ENCODE measurements at regions not wholly inside any gene's neighbourhood (a gene's known extent, or its start where the extent isn't known, plus 50 kb on each side); places are given as distances from the start of the nearest gene placed in this dataset.

DNA sequence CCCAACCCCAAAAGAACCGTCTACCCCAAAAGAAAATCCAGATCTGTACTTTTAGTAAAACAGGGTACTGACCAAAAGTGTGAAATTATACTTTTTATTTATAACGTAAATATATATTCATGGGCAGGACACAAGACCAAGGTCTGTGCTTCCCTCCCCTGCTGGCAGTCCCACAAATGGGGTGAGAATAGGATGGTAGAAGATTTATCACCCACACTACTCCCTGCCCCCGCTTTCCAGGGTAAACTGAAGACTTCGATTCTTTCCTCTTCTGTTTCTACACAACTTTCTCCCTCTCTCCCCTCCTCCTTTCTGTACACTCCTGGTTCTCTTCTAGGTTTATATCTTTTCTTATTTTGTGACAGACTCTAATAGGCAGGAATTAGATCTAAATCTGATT is 79.7 kb downstream of the MDH1 start:
- 73% methylated on average over 4 of the region's 4 CpGs for WGBS, 2 donors
- DNase-seq, result no peak
- TF ChIP-seq, protein P1, sequence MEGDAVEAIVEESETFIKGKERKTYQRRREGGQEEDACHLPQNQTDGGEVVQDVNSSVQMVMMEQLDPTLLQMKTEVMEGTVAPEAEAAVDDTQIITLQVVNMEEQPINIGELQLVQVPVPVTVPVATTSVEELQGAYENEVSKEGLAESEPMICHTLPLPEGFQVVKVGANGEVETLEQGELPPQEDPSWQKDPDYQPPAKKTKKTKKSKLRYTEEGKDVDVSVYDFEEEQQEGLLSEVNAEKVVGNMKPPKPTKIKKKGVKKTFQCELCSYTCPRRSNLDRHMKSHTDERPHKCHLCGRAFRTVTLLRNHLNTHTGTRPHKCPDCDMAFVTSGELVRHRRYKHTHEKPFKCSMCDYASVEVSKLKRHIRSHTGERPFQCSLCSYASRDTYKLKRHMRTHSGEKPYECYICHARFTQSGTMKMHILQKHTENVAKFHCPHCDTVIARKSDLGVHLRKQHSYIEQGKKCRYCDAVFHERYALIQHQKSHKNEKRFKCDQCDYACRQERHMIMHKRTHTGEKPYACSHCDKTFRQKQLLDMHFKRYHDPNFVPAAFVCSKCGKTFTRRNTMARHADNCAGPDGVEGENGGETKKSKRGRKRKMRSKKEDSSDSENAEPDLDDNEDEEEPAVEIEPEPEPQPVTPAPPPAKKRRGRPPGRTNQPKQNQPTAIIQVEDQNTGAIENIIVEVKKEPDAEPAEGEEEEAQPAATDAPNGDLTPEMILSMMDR (IDR thresholded peaks at IDR 0.05), result no peak
- TF ChIP-seq POLR2A (IDR thresholded peaks at IDR 0.05), result no peak
- H3K4me1 ChIP-seq, result no peaks in the 10 kb centered on the region
- no peaks in the 10 kb centered on the region for H3K27me3 ChIP-seq
- no peaks in the 10 kb centered on the region for H3K9me3 ChIP-seq
- no peak overlapping the region for H3K4me3 ChIP-seq (replicated peaks in 1 of 3)
- H3K27ac ChIP-seq, result no peak overlapping the region
- no peaks in the 10 kb centered on the region for H3K36me3 ChIP-seq
- intact Hi-C loops (cut with DNase I), result no loop called here

DNA sequence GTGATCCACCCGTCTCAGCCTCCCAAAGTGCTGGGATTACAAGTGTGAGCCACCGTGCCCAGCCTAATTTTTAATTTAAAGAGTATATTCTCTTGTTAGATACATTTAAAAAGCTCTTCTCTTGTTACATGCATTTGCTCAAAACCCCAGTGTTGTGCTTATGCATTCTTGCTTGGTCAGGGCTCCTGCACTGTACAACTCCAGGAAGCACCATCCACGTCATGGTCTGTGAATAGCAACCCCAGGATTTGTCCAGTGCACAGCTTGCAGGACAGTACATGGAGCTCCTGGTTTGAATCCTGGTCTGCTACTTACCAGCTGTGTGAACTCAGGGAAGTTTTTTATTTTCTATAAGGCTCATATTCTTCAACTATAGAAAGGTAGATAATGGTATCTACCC is 80.8 kb downstream of the MDH1 start:
- H3K27ac ChIP-seq, result no peak overlapping the region
- 88 to 89% methylated on average over 3 of the region's 3 CpGs for WGBS, 2 donors
- intact Hi-C loops (cut with DNase I), result no loop called here
- H3K4me1 ChIP-seq, result no peaks in the 10 kb centered on the region
- no peaks in the 10 kb centered on the region for H3K27me3 ChIP-seq
- no peak for DNase-seq
- H3K4me3 ChIP-seq (replicated peaks in 1 of 3), result no peak overlapping the region
- no peak for TF ChIP-seq POLR2A (IDR thresholded peaks at IDR 0.05)
- TF ChIP-seq, protein P1 (IDR thresholded peaks at IDR 0.05), result no peak
- H3K36me3 ChIP-seq, result no peaks in the 10 kb centered on the region
- no peaks in the 10 kb centered on the region for H3K9me3 ChIP-seq

- no peak for DNase-seq
- Histone ChIP-seq H3K4me3 (replicated peaks in 1 of 3) (no peak overlapping the region), H3K27me3 (no peaks in the 10 kb centered on the region), H3K4me1 (no peaks in the 10 kb centered on the region), H3K36me3 (no peaks in the 10 kb centered on the region), H3K9me3 (no peaks in the 10 kb centered on the region), H3K27ac (no peak overlapping the region)
- TF ChIP-seq POLR2A (IDR thresholded peaks at IDR 0.05), result no peak
- TF ChIP-seq, protein P1 (IDR thresholded peaks at IDR 0.05), result no peak
- intact Hi-C loops (cut with DNase I), result no loop called here
- 80 to 84% methylated on average over 4 of the region's 4 CpGs for WGBS, 2 donors
Measured at GRCh38 chr2:63673865-63674533, 85.2 kb downstream of the MDH1 start.

DNA sequence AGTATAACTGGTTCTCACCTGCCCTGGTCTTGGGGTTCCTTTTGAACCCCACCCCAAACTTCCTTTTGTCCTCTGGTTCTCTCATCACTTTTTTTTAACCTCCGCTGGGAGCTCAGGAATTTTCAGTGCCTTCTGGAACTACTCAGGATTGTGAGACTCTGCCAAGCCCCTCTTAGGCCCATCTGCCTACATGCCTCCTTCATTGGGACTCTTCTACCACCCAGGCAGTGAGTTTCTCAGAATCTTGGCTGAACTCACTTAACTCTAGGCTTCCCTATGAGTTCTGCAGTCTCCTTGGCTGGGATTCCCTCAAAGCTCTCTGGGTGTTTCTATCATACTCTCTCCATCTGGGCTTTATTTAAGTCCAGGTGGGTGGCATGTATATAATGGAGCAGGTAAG is 86.3 kb downstream of the MDH1 start:
- no peak overlapping the region for H3K27ac ChIP-seq
- 91 to 95% methylated on average over 1 of the region's 1 CpG for WGBS, 2 donors
- no peaks in the 10 kb centered on the region for H3K36me3 ChIP-seq
- no peaks in the 10 kb centered on the region for H3K9me3 ChIP-seq
- no peaks in the 10 kb centered on the region for H3K4me1 ChIP-seq
- intact Hi-C loops (cut with DNase I), result no loop called here
- TF ChIP-seq POLR2A (IDR thresholded peaks at IDR 0.05), result no peak
- TF ChIP-seq, protein P1 (IDR thresholded peaks at IDR 0.05), result no peak
- H3K27me3 ChIP-seq, result no peaks in the 10 kb centered on the region
- no peak for DNase-seq
- no peak overlapping the region for H3K4me3 ChIP-seq (replicated peaks in 1 of 3)

- no peaks in the 10 kb centered on the region for H3K36me3 ChIP-seq
- WGBS, 2 donors, result 36 to 78% methylated on average over 2 of the region's 2 CpGs
- no peak for DNase-seq
- intact Hi-C loops (cut with DNase I), result no loop called here
- no peak overlapping the region for H3K27ac ChIP-seq
- H3K27me3 ChIP-seq, result no peaks in the 10 kb centered on the region
- H3K4me3 ChIP-seq (replicated peaks in 1 of 3), result no peak overlapping the region
- H3K4me1 ChIP-seq, result no peaks in the 10 kb centered on the region
- TF ChIP-seq POLR2A (IDR thresholded peaks at IDR 0.05), result no peak
- TF ChIP-seq, protein P1 (IDR thresholded peaks at IDR 0.05), result no peak
- H3K9me3 ChIP-seq, result no peaks in the 10 kb centered on the region
Measured at GRCh38 chr2:63676135-63676534, 87.4 kb downstream of the MDH1 start.
